Fibroblast of lung (primary cell): ENCODE measurements at regions not wholly inside any gene's neighbourhood (a gene's known extent, or its start where the extent isn't known, plus 50 kb on each side); places are given as distances from the start of the nearest gene placed in this dataset.
A peak's percentile ranks its signal among the peaks of the same experiment; 100 is the strongest.

Experiments
- DNase-seq, 2 donors: peaks; one replicate each; pipeline versions ENCODE4 v3.0.0 to v3.0.0-alpha.2; 2010; ENCODE audit warnings: low read depth in 2 of 2
- H2AFZ ChIP-seq: 2 replicates; pipeline ENCODE4 v1.5.1; 2012; ENCODE audit warnings: low read length, control low read depth, inconsistent platforms
- H3K27ac ChIP-seq: 2 replicates; pipeline ENCODE4 v1.5.1; 2011; ENCODE audit warnings: low read length, control low read depth; ENCODE audit not compliant: insufficient read depth
- H3K27me3 ChIP-seq: 2 replicates; pipeline ENCODE4 v1.5.1; 2011; ENCODE audit warnings: mild to moderate bottlenecking, low read length; ENCODE audit not compliant: control insufficient read depth, insufficient read depth
- H3K36me3 ChIP-seq: 2 replicates; pipeline ENCODE4 v1.5.1; 2011; ENCODE audit warnings: low read length; ENCODE audit not compliant: control insufficient read depth, insufficient read depth
- H3K4me1 ChIP-seq: 2 replicates; pipeline ENCODE4 v1.5.1; 2011; ENCODE audit warnings: low read length; ENCODE audit not compliant: control insufficient read depth, insufficient read depth; ENCODE audit errors: extremely low read depth
- H3K4me2 ChIP-seq: 2 replicates; pipeline ENCODE4 v1.5.1; 2011; ENCODE audit warnings: low read length, control low read depth; ENCODE audit not compliant: insufficient read depth; ENCODE audit errors: extremely low read depth
- H3K4me3 ChIP-seq, 4 experiments: fragments of 200-600 bp in 1 of 4; sonication (generic) in 1 of 4; replicated peaks in 1 of 4; 2 replicates each; pipeline ENCODE4 v1.5.1; 2011 to 2016; ENCODE audit warnings: low read length in 4 of 4, low read depth in 3 of 4, mild to moderate bottlenecking in 3 of 4, control low read depth in 2 of 4, inconsistent platforms in 1 of 4, mixed read lengths in 1 of 4; ENCODE audit not compliant: insufficient read depth in 1 of 4; ENCODE audit errors: control extremely low read depth in 1 of 4
- H3K79me2 ChIP-seq: 2 replicates; pipeline ENCODE4 v1.5.1; 2012; ENCODE audit warnings: mild to moderate bottlenecking, low read length, inconsistent platforms; ENCODE audit not compliant: control insufficient read depth, insufficient read depth
- H3K9ac ChIP-seq: 2 replicates; pipeline ENCODE4 v1.5.1; 2011; ENCODE audit warnings: mild to moderate bottlenecking, low read length, control low read depth; ENCODE audit not compliant: insufficient read depth
- H3K9me3 ChIP-seq: 2 replicates; pipeline ENCODE4 v1.5.1; 2012; ENCODE audit warnings: low read depth, low read length; ENCODE audit not compliant: control insufficient read depth, insufficient read depth
- H4K20me1 ChIP-seq: 2 replicates; pipeline ENCODE4 v1.5.1; 2011; ENCODE audit warnings: low read length; ENCODE audit not compliant: control insufficient read depth, insufficient read depth; ENCODE audit errors: extremely low read depth
- EZH2 ChIP-seq: IDR thresholded peaks from 2 replicates; pipeline ENCODE4 v1.5.1; 2012; ENCODE audit warnings: low read length, control low read depth, mild to moderate bottlenecking; ENCODE audit errors: missing control alignments
- TF ChIP-seq, protein P1 (sequence below), 2 donors: IDR thresholded peaks in 1 of 2; conservative IDR thresholded peaks in 1 of 2; 1 replicate in 1 of 2; 2 replicates in 1 of 2; pipeline ENCODE4 v1.5.1; 2011 to 2012; ENCODE audit warnings: low read length in 2 of 2, control low read depth in 1 of 2, inconsistent platforms in 1 of 2, low read depth in 1 of 2, mild to moderate bottlenecking in 1 of 2

- Histone ChIP-seq H3K4me1 (no peaks in the 10 kb centered on the region), H4K20me1 (no peaks in the 10 kb centered on the region), H3K27me3 (no peaks in the 10 kb centered on the region), H2AFZ (no peak overlapping the region), H3K4me3 (no peak overlapping the region), H3K36me3 (no peaks in the 10 kb centered on the region), H3K27ac (no peak overlapping the region), H3K9me3 (no peaks in the 10 kb centered on the region), H3K4me2 (no peak overlapping the region), H3K9ac (no peak overlapping the region), H3K79me2 (no peaks in the 10 kb centered on the region)
- DNase-seq, result no peak
- TF ChIP-seq, protein P1, sequence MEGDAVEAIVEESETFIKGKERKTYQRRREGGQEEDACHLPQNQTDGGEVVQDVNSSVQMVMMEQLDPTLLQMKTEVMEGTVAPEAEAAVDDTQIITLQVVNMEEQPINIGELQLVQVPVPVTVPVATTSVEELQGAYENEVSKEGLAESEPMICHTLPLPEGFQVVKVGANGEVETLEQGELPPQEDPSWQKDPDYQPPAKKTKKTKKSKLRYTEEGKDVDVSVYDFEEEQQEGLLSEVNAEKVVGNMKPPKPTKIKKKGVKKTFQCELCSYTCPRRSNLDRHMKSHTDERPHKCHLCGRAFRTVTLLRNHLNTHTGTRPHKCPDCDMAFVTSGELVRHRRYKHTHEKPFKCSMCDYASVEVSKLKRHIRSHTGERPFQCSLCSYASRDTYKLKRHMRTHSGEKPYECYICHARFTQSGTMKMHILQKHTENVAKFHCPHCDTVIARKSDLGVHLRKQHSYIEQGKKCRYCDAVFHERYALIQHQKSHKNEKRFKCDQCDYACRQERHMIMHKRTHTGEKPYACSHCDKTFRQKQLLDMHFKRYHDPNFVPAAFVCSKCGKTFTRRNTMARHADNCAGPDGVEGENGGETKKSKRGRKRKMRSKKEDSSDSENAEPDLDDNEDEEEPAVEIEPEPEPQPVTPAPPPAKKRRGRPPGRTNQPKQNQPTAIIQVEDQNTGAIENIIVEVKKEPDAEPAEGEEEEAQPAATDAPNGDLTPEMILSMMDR (conservative IDR thresholded peaks at IDR 0.05 in 1 of 2, IDR thresholded peaks at IDR 0.05 in 1 of 2; ENCODE audit: low read depth in 1 of 2, low read length in 2 of 2), result no peak
- TF ChIP-seq EZH2, result no peak
These were observed 123.8 kb upstream of the PRPS1L1 start for GRCh38 chr7:18151422-18151821.

DNA sequence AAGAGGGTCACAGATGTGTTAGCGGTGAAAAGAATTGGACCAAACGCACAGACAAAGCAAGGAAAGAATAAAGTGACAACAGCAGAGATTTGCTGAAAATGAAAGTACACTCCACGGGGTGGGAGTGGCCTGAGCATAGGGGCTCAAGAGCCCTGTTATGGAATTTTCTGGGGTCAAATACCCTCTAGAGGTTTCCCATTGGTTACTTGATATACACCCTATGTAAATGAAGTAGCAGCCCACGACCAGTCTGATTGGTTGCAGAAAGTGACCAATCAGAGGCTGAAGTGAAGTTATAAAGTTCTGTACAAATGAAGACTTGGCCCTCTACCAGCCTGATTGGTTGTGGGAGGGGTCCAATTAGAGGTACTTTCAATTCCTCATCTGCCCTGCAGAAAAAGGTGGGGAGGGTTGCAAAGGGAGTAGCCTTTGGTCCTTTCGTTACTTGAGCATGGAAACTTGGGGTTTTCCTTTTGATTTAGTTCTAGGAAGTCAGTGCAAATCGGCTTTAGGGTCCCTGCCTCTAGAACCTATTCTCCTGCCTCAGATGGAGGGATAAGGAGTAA lies 125.6 kb upstream of the PRPS1L1 start:
- no peaks in the 10 kb centered on the region for H3K4me1 ChIP-seq
- no peak overlapping the region for H3K9ac ChIP-seq
- no peak overlapping the region for H2AFZ ChIP-seq
- no peak for TF ChIP-seq EZH2
- TF ChIP-seq, protein P1 (conservative IDR thresholded peaks at IDR 0.05 in 1 of 2, IDR thresholded peaks at IDR 0.05 in 1 of 2; ENCODE audit: low read depth in 1 of 2, low read length in 2 of 2), result no peak
- no peak overlapping the region for H3K27ac ChIP-seq
- H3K27me3 ChIP-seq, result no peaks in the 10 kb centered on the region
- H3K4me3 ChIP-seq, result no peak overlapping the region
- H3K9me3 ChIP-seq, result no peaks in the 10 kb centered on the region
- no peaks in the 10 kb centered on the region for H3K79me2 ChIP-seq
- H3K36me3 ChIP-seq, result no peaks in the 10 kb centered on the region
- DNase-seq, result no peak
- H3K4me2 ChIP-seq, result peak overlapping the region; percentile 16
- H4K20me1 ChIP-seq, result no peaks in the 10 kb centered on the region

DNA sequence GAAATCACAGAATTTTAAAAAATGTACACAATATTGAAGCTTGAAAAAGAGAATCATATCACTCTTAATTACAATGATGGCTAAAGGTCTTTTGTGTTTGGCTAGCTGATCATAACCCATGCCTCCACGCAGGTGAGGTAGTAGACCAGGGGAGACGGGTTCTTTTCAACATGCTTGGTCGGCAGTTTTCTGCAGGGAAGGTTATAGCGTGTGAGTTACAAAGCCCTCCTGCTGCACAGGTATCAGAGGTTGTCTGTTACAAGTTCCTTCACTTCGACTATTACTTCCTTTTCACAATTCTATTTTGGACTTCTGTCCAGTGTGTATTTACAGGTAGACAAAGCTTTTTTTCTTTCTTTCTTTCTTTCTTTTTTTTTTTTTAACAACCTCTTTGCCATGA lies 127.1 kb upstream of the PRPS1L1 start:
- Histone ChIP-seq H3K27ac (no peak overlapping the region), H2AFZ (no peak overlapping the region), H3K27me3 (no peaks in the 10 kb centered on the region), H3K4me1 (no peaks in the 10 kb centered on the region), H3K36me3 (no peaks in the 10 kb centered on the region), H4K20me1 (no peaks in the 10 kb centered on the region), H3K4me2 (no peak overlapping the region), H3K4me3 (no peak overlapping the region), H3K9me3 (no peaks in the 10 kb centered on the region), H3K9ac (no peak overlapping the region), H3K79me2 (no peaks in the 10 kb centered on the region)
- DNase-seq, result no peak
- TF ChIP-seq EZH2, result no peak
- TF ChIP-seq, protein P1 (conservative IDR thresholded peaks at IDR 0.05 in 1 of 2, IDR thresholded peaks at IDR 0.05 in 1 of 2; ENCODE audit: low read depth in 1 of 2, low read length in 2 of 2), result no peak
